Mesenchymal stem cell (in vitro differentiated cells and primary cell): ENCODE measurements at regions not wholly inside any gene's neighbourhood (a gene's known extent, or its start where the extent isn't known, plus 50 kb on each side); places are given as distances from the start of the nearest gene placed in this dataset.

Experiments
- DNase-seq: peaks from one replicate; pipeline ENCODE4 v3.0.0-alpha.2; 2013
- H2AFZ ChIP-seq: one replicate; pipeline ENCODE4 v1.6.1; 2013; ENCODE audit warnings: low read depth, mild to moderate bottlenecking, control low read depth, inconsistent platforms, low read length, moderate library complexity
- H2AK5ac ChIP-seq: 2 replicates; pipeline ENCODE4 v1.6.1; 2013; ENCODE audit warnings: low read length, moderate library complexity, mild to moderate bottlenecking, inconsistent platforms; ENCODE audit not compliant: severe bottlenecking
- H2BK120ac ChIP-seq: one replicate; pipeline ENCODE4 v1.6.1; 2013; ENCODE audit warnings: low read depth, mild to moderate bottlenecking, inconsistent platforms, low read length, moderate library complexity
- H2BK12ac ChIP-seq, 2 experiments: one replicate each; pipeline ENCODE4 v1.6.1; 2013; ENCODE audit warnings: inconsistent platforms in 2 of 2, low read length in 2 of 2, mild to moderate bottlenecking in 2 of 2, moderate library complexity in 2 of 2, control low read depth in 1 of 2
- H2BK15ac ChIP-seq: one replicate; pipeline ENCODE4 v1.6.1; 2013; ENCODE audit warnings: mild to moderate bottlenecking, low read depth, inconsistent platforms; ENCODE audit not compliant: poor library complexity, severe bottlenecking
- H2BK5ac ChIP-seq: 2 replicates; pipeline ENCODE4 v1.6.1; 2013; ENCODE audit warnings: low read depth, mild to moderate bottlenecking, low read length, control low read depth, inconsistent platforms; ENCODE audit not compliant: poor library complexity, severe bottlenecking
- H3K14ac ChIP-seq, 2 experiments: one replicate each; pipeline ENCODE4 v1.6.1; 2013; ENCODE audit warnings: inconsistent platforms in 2 of 2, low read length in 2 of 2, control low read depth in 1 of 2, mild to moderate bottlenecking in 1 of 2, moderate library complexity in 1 of 2
- H3K18ac ChIP-seq, 2 experiments: one replicate each; pipeline ENCODE4 v1.6.1; 2013; ENCODE audit warnings: inconsistent platforms in 2 of 2, low read length in 2 of 2, control low read depth in 1 of 2, low read depth in 1 of 2, mild to moderate bottlenecking in 1 of 2
- H3K23ac ChIP-seq, 2 experiments: one replicate each; pipeline ENCODE4 v1.6.1; 2013; ENCODE audit warnings: inconsistent platforms in 2 of 2, low read length in 2 of 2, mild to moderate bottlenecking in 2 of 2, moderate library complexity in 2 of 2, control low read depth in 1 of 2
- H3K27ac ChIP-seq: 2 replicates; pipeline ENCODE4 v1.5.1; 2013; ENCODE audit warnings: mild to moderate bottlenecking, moderate library complexity, low read length, control low read depth, inconsistent platforms; ENCODE audit not compliant: poor library complexity, severe bottlenecking
- H3K27me3 ChIP-seq, 2 experiments: 2 replicates each; pipeline versions ENCODE4 v1.6.1 to v1.7.0; 2013; ENCODE audit warnings: low read length in 2 of 2, mild to moderate bottlenecking in 2 of 2, moderate library complexity in 2 of 2, control low read depth in 1 of 2, inconsistent platforms in 1 of 2; ENCODE audit not compliant: control insufficient read depth in 1 of 2, insufficient read depth in 1 of 2
- H3K36me3 ChIP-seq, 2 experiments: 2 replicates each; pipeline versions ENCODE4 v1.6.1 to v1.7.0; 2013; ENCODE audit warnings: low read length in 2 of 2, control low read depth in 1 of 2, inconsistent platforms in 1 of 2, low read depth in 1 of 2, mild to moderate bottlenecking in 1 of 2; ENCODE audit not compliant: insufficient read depth in 2 of 2, control insufficient read depth in 1 of 2
- H3K4ac ChIP-seq, 2 experiments: one replicate each; pipeline ENCODE4 v1.6.1; 2013; ENCODE audit warnings: inconsistent platforms in 2 of 2, low read length in 2 of 2, mild to moderate bottlenecking in 2 of 2, moderate library complexity in 2 of 2, control low read depth in 1 of 2, low read depth in 1 of 2
- H3K4me1 ChIP-seq: 2 replicates; pipeline ENCODE4 v1.6.1; 2013; ENCODE audit warnings: low read depth, low read length, control low read depth; ENCODE audit not compliant: control insufficient read depth, insufficient read depth
- H3K4me2 ChIP-seq: 2 replicates; pipeline ENCODE4 v1.6.1; 2013; ENCODE audit warnings: low read length, mild to moderate bottlenecking, inconsistent platforms; ENCODE audit not compliant: poor library complexity, severe bottlenecking
- H3K4me3 ChIP-seq, 2 experiments: 2 replicates each; pipeline versions ENCODE4 v1.5.1 to v1.7.0; 2013; ENCODE audit warnings: low read length in 2 of 2, mild to moderate bottlenecking in 2 of 2, control low read depth in 1 of 2, low read depth in 1 of 2; ENCODE audit not compliant: insufficient read depth in 1 of 2
- H3K79me1 ChIP-seq: replicated peaks from 2 replicates; pipeline ENCODE4 v1.6.1; 2013; ENCODE audit warnings: mild to moderate bottlenecking, control low read depth, low read length, inconsistent platforms; ENCODE audit not compliant: poor library complexity, severe bottlenecking
- H3K9ac ChIP-seq: 2 replicates; pipeline ENCODE4 v1.7.0; 2013; ENCODE audit warnings: mild to moderate bottlenecking, low read length, moderate library complexity
- H3K9me3 ChIP-seq: 2 replicates; pipeline ENCODE4 v1.7.0; 2013; ENCODE audit warnings: mild to moderate bottlenecking, low read length; ENCODE audit not compliant: control insufficient read depth
- H4K8ac ChIP-seq: one replicate; pipeline ENCODE4 v1.6.1; 2013; ENCODE audit warnings: inconsistent platforms, mild to moderate bottlenecking, low read length, moderate library complexity
- H4K91ac ChIP-seq: one replicate; pipeline ENCODE4 v1.6.1; 2013; ENCODE audit warnings: mild to moderate bottlenecking, low read length, inconsistent platforms
- WGBS: methylation state at CpG from one replicate; pipeline ENCODE4 v1.1.7; 2013; ENCODE audit warnings: mixed read lengths; 5-methylcytosine and 5-hydroxymethylcytosine counted together

GRCh38 chr11:123356539-123356938 is 73.5 kb upstream of the GRAMD1B start:
- no peak overlapping the region for H3K4me2 ChIP-seq
- H2AK5ac ChIP-seq, result no peak overlapping the region
- no peak overlapping the region for H2AFZ ChIP-seq
- H3K9me3 ChIP-seq, result no peaks in the 10 kb centered on the region
- no peak overlapping the region for H4K91ac ChIP-seq
- no peaks in the 10 kb centered on the region for H3K36me3 ChIP-seq
- no peak overlapping the region for H3K27ac ChIP-seq
- H3K79me1 ChIP-seq, result no peaks in the 10 kb centered on the region
- WGBS, result 87% methylated on average over 6 of the region's 7 CpGs
- no peak overlapping the region for H3K9ac ChIP-seq
- no peak overlapping the region for H3K14ac ChIP-seq
- no peak overlapping the region for H2BK15ac ChIP-seq
- H3K4me1 ChIP-seq, result peaks cover 6% of the 10 kb centered on the region
- H3K27me3 ChIP-seq, result peaks cover 68 to 82% of the 10 kb centered on the region in 2 experiments
- no peak overlapping the region for H3K18ac ChIP-seq
- no peak overlapping the region for H2BK12ac ChIP-seq
- no peak for DNase-seq
- H2BK5ac ChIP-seq, result no peak overlapping the region
- no peak overlapping the region for H3K4ac ChIP-seq
- H3K23ac ChIP-seq, result no peak overlapping the region
- H4K8ac ChIP-seq, result no peak overlapping the region
- no peak overlapping the region for H3K4me3 ChIP-seq
- no peak overlapping the region for H2BK120ac ChIP-seq

- Histone ChIP-seq H3K9ac (no peak overlapping the region), H3K18ac (no peak overlapping the region), H3K14ac (no peak overlapping the region), H2BK120ac (no peak overlapping the region), H3K4me2 (no peak overlapping the region), H3K79me1 (no peaks in the 10 kb centered on the region), H2BK12ac (no peak overlapping the region), H4K91ac (no peak overlapping the region), H3K4me1 (peaks cover 6% of the 10 kb centered on the region), H2AK5ac (no peak overlapping the region), H4K8ac (no peak overlapping the region), H3K36me3 (no peaks in the 10 kb centered on the region), H3K27me3 (peaks cover 52 to 80% of the 10 kb centered on the region in 2 experiments), H2BK15ac (no peak overlapping the region), H3K9me3 (no peaks in the 10 kb centered on the region), H3K27ac (no peak overlapping the region), H3K4me3 (no peak overlapping the region), H2AFZ (no peak overlapping the region), H3K23ac (no peak overlapping the region), H3K4ac (no peak overlapping the region), H2BK5ac (no peak overlapping the region)
- 81% methylated on average over 2 of the region's 2 CpGs for WGBS
- DNase-seq, result no peak
Measured at GRCh38 chr11:123354371-123354975, 75.6 kb upstream of the GRAMD1B start.

- H3K4me2 ChIP-seq, result no peak overlapping the region
- H3K4me1 ChIP-seq, result no peaks in the 10 kb centered on the region
- H3K36me3 ChIP-seq, result no peaks in the 10 kb centered on the region
- H3K14ac ChIP-seq, result no peak overlapping the region
- H2BK5ac ChIP-seq, result no peak overlapping the region
- H2AK5ac ChIP-seq, result no peak overlapping the region
- H3K4ac ChIP-seq, result no peak overlapping the region
- no peak overlapping the region for H3K4me3 ChIP-seq
- 77% methylated on average over 5 of the region's 6 CpGs for WGBS
- H3K9me3 ChIP-seq, result peaks cover 5% of the 10 kb centered on the region
- no peak overlapping the region for H2BK120ac ChIP-seq
- no peak overlapping the region for H4K91ac ChIP-seq
- no peak overlapping the region for H3K18ac ChIP-seq
- no peak overlapping the region for H2BK15ac ChIP-seq
- no peak overlapping the region for H3K27ac ChIP-seq
- no peaks in the 10 kb centered on the region for H3K79me1 ChIP-seq
- H2AFZ ChIP-seq, result no peak overlapping the region
- no peak for DNase-seq
- no peak overlapping the region for H3K9ac ChIP-seq
- no peak overlapping the region for H2BK12ac ChIP-seq
- peaks cover 29 to 77% of the 10 kb centered on the region in 2 experiments for H3K27me3 ChIP-seq
- H3K23ac ChIP-seq, result no peak overlapping the region
- no peak overlapping the region for H4K8ac ChIP-seq
Measured at GRCh38 chr11:123351375-123351774, 78.7 kb upstream of the GRAMD1B start.

- Histone ChIP-seq H4K8ac (no peak overlapping the region), H3K4ac (no peak overlapping the region), H2AK5ac (no peak overlapping the region), H3K27me3 (peaks cover 29 to 84% of the 10 kb centered on the region in 2 experiments), H3K14ac (no peak overlapping the region), H3K23ac (no peak overlapping the region), H3K4me1 (no peaks in the 10 kb centered on the region), H3K36me3 (no peaks in the 10 kb centered on the region), H3K4me2 (no peak overlapping the region), H3K27ac (no peak overlapping the region), H2BK5ac (no peak overlapping the region), H2AFZ (no peak overlapping the region), H3K18ac (no peak overlapping the region), H3K4me3 (no peak overlapping the region), H2BK15ac (no peak overlapping the region), H3K9ac (no peak overlapping the region), H2BK120ac (no peak overlapping the region), H3K79me1 (no peaks in the 10 kb centered on the region), H4K91ac (no peak overlapping the region), H3K9me3 (peaks cover 5% of the 10 kb centered on the region), H2BK12ac (no peak overlapping the region)
- WGBS, result 83% methylated on average over 3 of the region's 3 CpGs
- DNase-seq, result no peak
Measured at GRCh38 chr11:123349382-123349781, 80.7 kb upstream of the GRAMD1B start.
